Retina (tissue), 1 donor: ENCODE measurements at regions not wholly inside any gene's neighbourhood (a gene's known extent, or its start where the extent isn't known, plus 50 kb on each side); places are given as distances from the start of the nearest gene placed in this dataset.
"Not testable (repeated sequence)": the region's sequence is repeated elsewhere in the genome, so short reads cannot be mapped to it uniquely, and the experiment has no call there.

Experiments used
- DNase-seq: peaks from one replicate; pipeline ENCODE4 v3.0.0-alpha.2; 2016

GRCh38 chr5:177941386-177941785 lies 54.7 kb downstream of the PROP1 start:
- not testable (repeated sequence) for DNase-seq

DNA sequence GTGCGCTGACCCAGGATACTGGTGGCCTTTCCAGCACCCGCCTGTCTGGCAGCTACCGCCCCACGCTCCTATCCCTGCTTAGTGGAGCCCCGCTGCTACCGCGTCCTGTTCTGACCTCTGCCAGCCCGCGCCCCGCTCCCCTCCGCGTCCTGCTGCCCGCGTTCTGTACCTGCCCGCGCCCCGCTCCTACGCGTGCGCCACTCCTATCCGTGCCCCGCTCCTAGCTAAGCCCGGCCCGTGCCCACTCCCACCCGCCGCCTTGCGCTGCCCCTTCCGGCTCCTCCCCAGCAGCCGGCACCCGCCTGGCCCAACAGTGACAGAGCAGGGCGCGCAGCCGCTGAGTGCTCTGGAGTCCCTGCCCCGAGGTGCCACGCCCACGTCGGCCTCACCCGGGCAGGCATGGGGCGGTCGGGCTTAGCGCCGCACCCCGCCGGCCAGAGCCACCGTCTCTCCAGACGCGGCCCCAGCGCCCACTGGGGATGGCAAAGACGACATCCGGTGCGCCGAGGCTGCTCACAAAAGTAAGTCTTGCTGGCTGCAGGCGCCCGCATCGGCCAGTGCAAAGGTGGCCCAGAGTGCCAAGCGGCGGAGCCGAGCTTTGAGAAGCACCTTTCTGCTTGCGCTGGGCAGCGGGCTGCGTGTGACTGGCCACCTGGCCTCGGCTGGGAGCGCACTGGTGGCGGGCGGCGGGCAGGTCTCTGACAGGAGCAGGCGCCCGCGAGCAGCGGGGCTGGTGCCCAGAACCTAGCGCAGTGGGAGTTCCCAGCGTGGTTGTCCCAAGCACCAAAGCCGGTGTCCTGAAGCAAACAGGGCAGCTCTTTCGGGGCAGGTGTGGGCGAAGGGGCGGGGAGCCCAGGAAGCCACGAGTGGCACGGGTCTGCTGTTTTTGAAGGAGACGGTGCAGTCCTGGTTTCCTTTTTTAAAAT lies 56.5 kb downstream of the PROP1 start:
- peak; percentile 50 for DNase-seq

GRCh38 chr5:177938767-177939166 lies 57.3 kb downstream of the PROP1 start:
- not testable (repeated sequence) for DNase-seq

DNA sequence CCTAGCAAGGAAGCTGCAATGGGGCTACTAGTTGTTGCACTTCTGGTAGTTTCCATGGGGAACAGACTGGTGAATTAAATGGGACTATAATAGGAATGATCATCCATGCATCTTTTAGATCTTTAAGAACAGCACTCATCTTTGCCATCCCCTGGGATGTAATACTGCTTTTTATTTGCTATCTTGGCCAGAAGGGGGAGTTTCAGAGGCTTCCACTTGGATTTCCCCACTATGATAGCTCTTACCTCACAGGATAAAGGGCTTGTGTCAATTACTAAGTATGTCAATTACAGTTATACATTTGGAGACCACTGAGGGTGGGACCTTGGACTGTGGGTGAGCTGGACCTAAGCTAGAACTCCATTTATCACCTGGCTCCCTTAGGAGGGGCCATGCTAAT lies 61.8 kb downstream of the PROP1 start:
- DNase-seq = not testable (repeated sequence)

GRCh38 chr5:177930269-177931022 lies 65.6 kb downstream of the PROP1 start:
- not testable (repeated sequence) for DNase-seq

DNA sequence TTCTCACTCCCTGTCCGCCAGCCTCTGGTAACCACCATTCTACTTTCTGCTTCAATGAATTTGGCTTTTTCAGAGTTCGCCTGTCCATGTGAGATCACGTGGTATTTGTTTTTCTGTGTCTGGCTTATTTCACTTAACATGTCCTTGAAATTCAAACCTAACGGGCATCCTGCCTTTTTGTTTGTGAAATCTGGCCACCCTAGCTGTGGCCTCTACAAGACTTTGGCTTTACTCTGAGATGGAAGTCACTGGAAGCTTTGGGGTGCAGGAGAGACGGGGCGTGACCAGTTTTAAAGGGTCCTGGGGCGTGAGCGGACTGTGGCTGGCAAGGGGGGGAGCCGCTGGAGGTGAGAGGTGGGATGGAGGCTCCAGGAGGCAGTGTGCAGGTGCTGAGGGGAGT lies 66.4 kb downstream of the PROP1 start:
- not testable (repeated sequence) for DNase-seq

DNA sequence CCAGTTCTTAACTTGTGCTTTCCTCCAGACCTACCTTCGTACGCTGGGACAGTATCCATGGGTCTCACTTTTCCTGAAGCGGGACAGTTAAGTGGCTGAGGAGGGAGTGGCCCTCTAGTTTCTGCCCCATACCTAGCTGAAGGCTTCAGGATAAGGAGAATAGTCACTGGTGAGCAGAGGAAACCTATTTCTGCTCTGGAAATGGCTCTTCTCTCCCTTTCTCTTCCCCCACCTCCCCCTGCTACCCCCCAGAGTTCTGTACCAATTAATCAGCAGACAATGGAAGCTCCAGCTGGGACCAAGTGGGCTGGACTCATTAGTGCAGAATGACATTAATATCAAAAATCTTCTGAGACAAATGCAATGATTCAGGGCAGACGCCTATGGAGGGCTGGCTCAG lies 68.5 kb downstream of the PROP1 start:
- DNase-seq = peak; percentile 42

DNA sequence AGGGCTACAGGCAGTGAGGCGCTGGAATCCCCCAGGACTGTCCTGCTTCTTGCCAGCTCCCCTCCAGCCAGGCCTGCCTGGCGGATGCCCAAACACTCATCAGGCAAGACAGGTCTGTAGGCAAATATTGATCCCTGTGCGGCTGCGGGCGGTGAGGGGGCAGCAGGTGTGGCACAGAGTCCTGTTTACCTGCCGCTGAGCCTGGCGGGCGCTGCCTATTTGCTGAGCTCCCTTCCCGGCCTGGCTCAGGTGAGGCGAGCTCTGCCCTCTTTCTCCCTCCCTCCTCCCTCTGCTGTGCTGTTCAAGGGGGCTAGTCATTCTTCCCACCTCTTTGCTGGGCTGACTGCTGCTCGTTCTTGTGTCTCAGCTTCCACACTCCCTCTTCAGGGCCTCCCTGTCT lies 71.5 kb downstream of the PROP1 start:
- not testable (repeated sequence) for DNase-seq

- DNase-seq = not testable (repeated sequence)
Measured at GRCh38 chr5:177923837-177924236, 72.2 kb downstream of the PROP1 start.

DNA sequence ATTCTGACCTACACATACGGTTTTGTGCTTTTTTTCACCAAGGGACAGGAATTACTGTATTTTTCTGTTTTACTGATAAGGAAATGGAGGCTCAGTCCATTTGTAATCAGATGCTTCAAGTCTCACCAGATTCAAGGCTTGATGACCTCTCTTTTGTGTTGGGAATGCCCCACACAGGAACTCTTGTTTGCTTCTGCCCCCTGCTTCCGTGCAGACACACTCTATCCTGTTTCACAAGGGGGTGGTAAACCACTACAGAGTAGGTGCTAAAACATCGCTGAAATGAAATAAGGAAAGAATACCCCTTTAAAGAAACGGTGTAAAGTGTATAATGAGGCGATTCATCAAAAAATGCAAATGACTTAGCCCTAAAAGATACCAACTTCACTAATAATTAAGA lies 72.9 kb downstream of the PROP1 start:
- DNase-seq = not testable (repeated sequence)

DNA sequence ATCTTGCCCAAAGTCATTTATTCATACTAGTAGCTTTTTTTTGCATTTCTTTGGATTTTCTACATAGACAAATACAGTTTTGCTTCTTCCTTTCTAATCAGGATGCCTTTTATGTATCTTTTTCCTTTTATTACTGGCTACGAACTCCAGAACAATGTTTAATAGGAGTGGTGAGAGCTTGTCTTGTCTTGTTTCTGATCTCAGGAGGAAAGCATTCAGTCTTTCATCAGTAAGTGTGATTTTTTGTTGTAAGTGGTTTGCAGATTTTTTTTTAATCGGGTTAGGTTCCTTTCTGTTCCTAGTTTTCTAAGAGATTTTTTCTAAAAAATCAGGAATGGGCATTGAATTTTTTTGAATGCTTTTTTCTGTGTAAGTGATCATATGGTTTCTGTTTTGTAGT lies 86.8 kb downstream of the PROP1 start:
- not testable (repeated sequence) for DNase-seq

GRCh38 chr5:177902806-177903205 lies 93.2 kb downstream of the PROP1 start:
- not testable (repeated sequence) for DNase-seq

- not testable (repeated sequence) for DNase-seq
Measured at GRCh38 chr5:177900066-177900465, 96.0 kb downstream of the PROP1 start.

DNA sequence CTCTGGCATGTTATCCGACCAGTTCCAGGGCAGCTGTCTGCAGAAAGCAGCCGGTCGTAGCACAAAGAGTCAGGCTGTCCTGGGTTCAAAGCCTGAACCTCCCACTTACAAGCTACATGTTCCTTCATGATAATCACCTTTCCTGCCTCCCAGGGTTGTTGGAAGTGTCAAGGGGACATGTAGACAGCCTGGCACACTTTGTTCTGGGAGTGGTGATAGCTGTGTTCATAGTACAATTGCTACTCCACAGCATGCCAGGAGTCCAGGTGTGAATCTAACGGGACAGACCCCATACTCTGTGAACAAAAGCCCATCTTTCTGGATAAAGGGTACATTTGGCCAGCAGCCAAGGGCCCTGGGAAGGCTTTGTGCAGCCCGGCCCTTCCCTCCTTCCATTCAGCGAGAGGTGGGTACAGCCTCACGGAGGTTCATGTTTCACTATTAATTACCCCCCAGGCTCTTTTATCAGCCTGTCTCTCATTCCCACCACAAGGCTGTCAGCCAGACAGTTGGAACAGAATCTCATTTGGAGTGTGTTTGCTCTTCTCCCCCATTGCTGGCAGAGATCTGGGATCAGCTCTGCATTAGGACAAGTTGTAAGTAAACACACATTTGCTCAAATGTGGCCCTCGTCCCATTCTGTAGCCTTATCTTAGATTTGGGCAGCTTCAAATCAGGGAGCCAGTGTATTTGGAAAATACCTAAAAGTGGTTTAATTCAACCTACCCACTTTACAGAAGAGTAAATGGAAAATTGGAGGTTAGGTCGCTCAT lies 101.2 kb downstream of the PROP1 start:
- DNase-seq = not testable (repeated sequence)

- not testable (repeated sequence) for DNase-seq
Measured at GRCh38 chr5:177892357-177892665, 103.7 kb downstream of the PROP1 start.

DNA sequence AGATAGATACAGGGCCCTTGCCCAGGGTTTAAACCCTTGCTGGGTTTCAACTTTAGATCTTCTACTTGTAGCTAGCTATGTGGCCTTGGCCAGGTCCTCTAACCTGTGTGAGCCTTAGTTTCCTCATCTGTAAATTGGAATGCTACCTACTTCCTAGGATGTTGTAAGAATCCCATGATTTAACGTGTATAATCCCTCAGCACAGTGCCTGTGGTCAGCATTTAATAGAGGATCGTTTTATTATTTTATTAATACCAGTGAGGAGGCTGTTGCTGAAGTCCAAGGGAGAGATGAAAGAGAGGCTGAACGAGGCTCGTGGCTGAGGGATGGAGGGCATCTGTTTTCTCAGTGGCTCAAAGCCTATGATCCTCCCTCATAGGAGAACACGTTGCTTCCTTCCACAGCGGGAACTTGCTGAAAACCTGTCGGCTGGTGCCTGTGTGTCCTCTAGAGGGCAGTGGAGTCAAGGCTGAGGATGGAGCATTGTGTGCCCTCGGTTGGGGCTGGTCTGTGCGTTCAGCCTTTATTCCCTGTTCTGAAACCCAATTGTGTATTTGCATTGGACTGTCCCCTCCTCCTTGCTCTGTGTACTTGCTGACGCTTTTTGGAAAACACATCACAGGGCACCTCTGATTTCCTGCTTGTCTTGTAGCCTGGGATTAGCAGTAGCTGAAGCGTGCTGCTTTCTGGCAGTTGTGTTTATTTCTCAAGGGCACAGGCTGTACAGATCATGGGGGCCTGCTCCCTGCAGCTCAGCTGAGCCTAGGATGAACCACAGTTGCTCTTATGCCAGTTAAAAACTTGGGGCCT lies 104.3 kb downstream of the PROP1 start:
- DNase-seq = not testable (repeated sequence)

- DNase-seq = not testable (repeated sequence)
Measured at GRCh38 chr5:177883295-177883694, 100.6 kb upstream of the FAM153A start.

DNA sequence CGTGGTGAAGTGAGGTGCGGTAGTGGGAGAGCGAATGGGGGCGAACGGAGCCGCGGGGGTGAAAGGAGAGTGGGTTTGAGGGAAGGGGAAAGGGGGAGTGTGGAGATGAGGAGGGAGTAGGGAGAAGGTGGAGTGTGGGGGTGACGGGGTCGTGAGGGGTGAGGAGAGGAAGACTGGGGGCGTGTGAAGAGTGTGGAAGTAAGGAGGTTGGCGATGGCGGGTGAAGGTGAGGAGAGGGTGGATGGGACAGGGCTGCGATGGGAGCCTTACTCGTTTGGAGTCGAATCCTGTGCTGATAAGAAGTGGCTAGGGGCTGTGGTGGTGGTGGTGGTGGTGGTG lies 93.2 kb upstream of the FAM153A start:
- not testable (repeated sequence) for DNase-seq

DNA sequence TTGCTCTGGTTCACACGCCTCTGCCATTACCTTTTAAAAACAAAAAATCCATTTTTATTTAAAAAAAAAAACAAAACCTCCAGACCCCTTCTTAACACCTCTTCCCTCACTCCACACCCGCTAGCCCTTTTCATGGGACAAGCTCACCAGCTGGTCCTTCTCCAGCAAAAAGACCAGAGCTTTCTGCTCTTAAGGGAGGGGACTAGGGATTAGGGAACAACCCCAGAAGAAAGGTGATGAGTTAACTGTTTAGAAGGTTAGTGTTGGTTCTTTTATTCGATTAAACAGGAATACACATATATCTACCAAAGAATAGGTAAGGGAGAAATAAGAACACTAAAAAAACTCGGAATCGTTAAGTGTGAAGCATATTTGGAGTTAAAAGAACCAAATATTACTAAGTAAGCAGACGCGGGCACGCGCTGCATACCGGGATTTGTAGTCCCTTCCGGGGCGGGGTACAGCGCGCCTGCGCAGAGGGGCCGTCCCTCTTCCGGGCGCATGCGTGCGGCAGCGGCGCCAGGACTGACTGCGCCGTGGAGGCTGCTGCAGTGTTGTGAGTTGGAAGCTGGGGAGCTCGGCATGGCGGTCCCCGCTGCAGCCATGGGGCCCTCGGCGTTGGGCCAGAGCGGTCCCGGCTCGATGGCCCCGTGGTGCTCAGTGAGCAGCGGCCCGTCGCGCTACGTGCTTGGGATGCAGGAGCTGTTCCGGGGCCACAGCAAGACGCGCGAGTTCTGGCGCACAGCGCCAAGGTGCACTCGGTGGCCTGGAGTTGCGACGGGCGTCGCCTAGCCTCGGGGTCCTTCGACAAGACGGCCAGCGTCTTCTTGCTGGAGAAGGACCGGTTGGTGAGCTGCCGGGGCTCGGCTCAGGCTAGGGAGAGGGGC lies 92.6 kb upstream of the FAM153A start:
- not testable (repeated sequence) for DNase-seq

- DNase-seq = not testable (repeated sequence)
Measured at GRCh38 chr5:177863822-177864446, 81.2 kb upstream of the FAM153A start.
